Lower leg skin (tissue), 3 donors: ENCODE measurements at regions not wholly inside any gene's neighbourhood (a gene's known extent, or its start where the extent isn't known, plus 50 kb on each side); places are given as distances from the start of the nearest gene placed in this dataset.

Source experiments
- CTCF ChIP-seq, 3 donors: fragments of 450-650 bp; IDR thresholded peaks; one replicate each; pipeline ENCODE4 v1.5.1; 2016; ENCODE audit warnings: antibody characterized with exemption in 3 of 3, mild to moderate bottlenecking in 3 of 3, moderate library complexity in 2 of 3
- POLR2A ChIP-seq, 2 donors: fragments of 450-650 bp; IDR thresholded peaks; one replicate each; pipeline ENCODE4 v1.6.1; 2016 to 2017; ENCODE audit warnings: antibody characterized with exemption in 2 of 2, mild to moderate bottlenecking in 1 of 2, moderate library complexity in 1 of 2

GRCh38 chr13:40403509-40404241 lies 262.8 kb downstream of the FOXO1 start:
- no peak for TF ChIP-seq CTCF (IDR thresholded peaks at IDR 0.05)
- no peak for TF ChIP-seq POLR2A (IDR thresholded peaks at IDR 0.05)
